ENCODE measurements at regions not wholly inside any gene's neighbourhood (a gene's known extent, or its start where the extent isn't known, plus 50 kb on each side); places are given as distances from the start of the nearest gene placed in this dataset.
A peak's percentile ranks its signal among the peaks of the same experiment; 100 is the strongest.

- H3K27me3 Mint-ChIP-seq (ENCODE audit: unreplicated experiment), result no peaks in the 10 kb centered on the region
- H3K9me3 Mint-ChIP-seq (ENCODE audit: low read depth, unreplicated experiment), result peaks cover 3% of the 10 kb centered on the region
- intact Hi-C loops (cut with micrococcal nuclease; ENCODE audit: unreplicated experiment), result no loop called here
- no peak overlapping the region for H3K4me3 Mint-ChIP-seq (ENCODE audit: low read depth, unreplicated experiment)
- CTCF ChIA-PET, result no interaction called here
- BruUV-seq (replicated peaks), result no TSS peak
- no peak overlapping the region for H3K27ac Mint-ChIP-seq (ENCODE audit: unreplicated experiment)
- no peak for TF ChIP-seq CTCF (IDR thresholded peaks at IDR 0.05; ENCODE audit: unreplicated experiment)
- DNase-seq, result peak; percentile 55
- no peaks in the 10 kb centered on the region for H3K36me3 Mint-ChIP-seq (ENCODE audit: insufficient read depth, unreplicated experiment)
- H3K4me1 Mint-ChIP-seq (ENCODE audit: low read depth, unreplicated experiment), result peaks cover 13% of the 10 kb centered on the region
Measured at GRCh38 chr10:92757066-92757710, 67.4 kb downstream of the HHEX start.

- DNase-seq, result no peak
- BruUV-seq (replicated peaks), result no TSS peak
- H3K27me3 Mint-ChIP-seq (ENCODE audit: unreplicated experiment), result no peaks in the 10 kb centered on the region
- intact Hi-C loops (cut with micrococcal nuclease; ENCODE audit: unreplicated experiment), result no loop called here
- H3K4me3 Mint-ChIP-seq (ENCODE audit: low read depth, unreplicated experiment), result no peak overlapping the region
- peaks cover 13% of the 10 kb centered on the region for H3K4me1 Mint-ChIP-seq (ENCODE audit: low read depth, unreplicated experiment)
- H3K36me3 Mint-ChIP-seq (ENCODE audit: insufficient read depth, unreplicated experiment), result no peaks in the 10 kb centered on the region
- H3K9me3 Mint-ChIP-seq (ENCODE audit: low read depth, unreplicated experiment), result peaks cover 3% of the 10 kb centered on the region
- TF ChIP-seq CTCF (IDR thresholded peaks at IDR 0.05; ENCODE audit: unreplicated experiment), result no peak
- CTCF ChIA-PET, result no interaction called here
- no peak overlapping the region for H3K27ac Mint-ChIP-seq (ENCODE audit: unreplicated experiment)
Measured at GRCh38 chr10:92757711-92758104, 68.0 kb downstream of the HHEX start.

GRCh38 chr10:92758594-92758993, 68.8 kb downstream of the HHEX start:
- CTCF ChIA-PET, result no interaction called here
- H3K9me3 Mint-ChIP-seq (ENCODE audit: low read depth, unreplicated experiment), result peaks cover 3% of the 10 kb centered on the region
- no peak for TF ChIP-seq CTCF (IDR thresholded peaks at IDR 0.05; ENCODE audit: unreplicated experiment)
- no TSS peak for BruUV-seq (replicated peaks)
- DNase-seq, result no peak
- intact Hi-C loops (cut with micrococcal nuclease; ENCODE audit: unreplicated experiment), result no loop called here
- peaks cover 13% of the 10 kb centered on the region for H3K4me1 Mint-ChIP-seq (ENCODE audit: low read depth, unreplicated experiment)
- no peaks in the 10 kb centered on the region for H3K27me3 Mint-ChIP-seq (ENCODE audit: unreplicated experiment)
- H3K27ac Mint-ChIP-seq (ENCODE audit: unreplicated experiment), result no peak overlapping the region
- H3K36me3 Mint-ChIP-seq (ENCODE audit: insufficient read depth, unreplicated experiment), result no peaks in the 10 kb centered on the region
- no peak overlapping the region for H3K4me3 Mint-ChIP-seq (ENCODE audit: low read depth, unreplicated experiment)

- no peaks in the 10 kb centered on the region for H3K36me3 Mint-ChIP-seq (ENCODE audit: insufficient read depth, unreplicated experiment)
- CTCF ChIA-PET, result interaction anchor here (0.6 kb wide), 2 partner anchors 17 to 724 kb away, joined by 3 to 5 read pairs; no protein-coding TSS in a partner anchor
- no peaks in the 10 kb centered on the region for H3K9me3 Mint-ChIP-seq (ENCODE audit: low read depth, unreplicated experiment)
- no peak overlapping the region for H3K4me3 Mint-ChIP-seq (ENCODE audit: low read depth, unreplicated experiment)
- H3K27me3 Mint-ChIP-seq (ENCODE audit: unreplicated experiment), result no peaks in the 10 kb centered on the region
- no peak overlapping the region for H3K27ac Mint-ChIP-seq (ENCODE audit: unreplicated experiment)
- intact Hi-C loops (cut with micrococcal nuclease; ENCODE audit: unreplicated experiment), result no loop called here
- TF ChIP-seq CTCF (IDR thresholded peaks at IDR 0.05; ENCODE audit: unreplicated experiment), result no peak
- peaks cover 13% of the 10 kb centered on the region for H3K4me1 Mint-ChIP-seq (ENCODE audit: low read depth, unreplicated experiment)
- DNase-seq, result no peak
- no TSS peak for BruUV-seq (replicated peaks)
Measured at GRCh38 chr10:92760609-92761008, 70.9 kb downstream of the HHEX start.
